ENCODE measurements at regions not wholly inside any gene's neighbourhood (a gene's known extent, or its start where the extent isn't known, plus 50 kb on each side); places are given as distances from the start of the nearest gene placed in this dataset.

DNA sequence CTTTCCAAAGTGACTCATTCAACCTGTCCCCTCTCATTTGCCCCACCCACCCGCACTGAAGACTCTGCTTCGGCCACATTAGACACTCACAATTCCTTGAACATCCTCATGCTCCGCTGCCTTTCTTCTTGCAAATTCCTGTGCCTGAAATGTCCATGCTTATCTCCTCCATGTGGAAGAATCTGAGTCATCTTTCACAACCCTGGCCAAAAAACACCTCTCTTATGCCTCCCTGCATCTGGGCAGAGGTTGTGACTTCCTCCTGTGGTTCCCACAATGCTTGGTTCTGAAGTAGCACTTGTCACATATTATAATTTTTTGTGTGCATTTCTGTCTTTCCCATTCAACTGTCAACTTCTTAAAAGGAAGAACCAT is 238.6 kb downstream of the ENC1 start:
- TF ChIP-seq, protein P1, sequence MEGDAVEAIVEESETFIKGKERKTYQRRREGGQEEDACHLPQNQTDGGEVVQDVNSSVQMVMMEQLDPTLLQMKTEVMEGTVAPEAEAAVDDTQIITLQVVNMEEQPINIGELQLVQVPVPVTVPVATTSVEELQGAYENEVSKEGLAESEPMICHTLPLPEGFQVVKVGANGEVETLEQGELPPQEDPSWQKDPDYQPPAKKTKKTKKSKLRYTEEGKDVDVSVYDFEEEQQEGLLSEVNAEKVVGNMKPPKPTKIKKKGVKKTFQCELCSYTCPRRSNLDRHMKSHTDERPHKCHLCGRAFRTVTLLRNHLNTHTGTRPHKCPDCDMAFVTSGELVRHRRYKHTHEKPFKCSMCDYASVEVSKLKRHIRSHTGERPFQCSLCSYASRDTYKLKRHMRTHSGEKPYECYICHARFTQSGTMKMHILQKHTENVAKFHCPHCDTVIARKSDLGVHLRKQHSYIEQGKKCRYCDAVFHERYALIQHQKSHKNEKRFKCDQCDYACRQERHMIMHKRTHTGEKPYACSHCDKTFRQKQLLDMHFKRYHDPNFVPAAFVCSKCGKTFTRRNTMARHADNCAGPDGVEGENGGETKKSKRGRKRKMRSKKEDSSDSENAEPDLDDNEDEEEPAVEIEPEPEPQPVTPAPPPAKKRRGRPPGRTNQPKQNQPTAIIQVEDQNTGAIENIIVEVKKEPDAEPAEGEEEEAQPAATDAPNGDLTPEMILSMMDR (IDR thresholded peaks at IDR 0.05), result no peak

DNA sequence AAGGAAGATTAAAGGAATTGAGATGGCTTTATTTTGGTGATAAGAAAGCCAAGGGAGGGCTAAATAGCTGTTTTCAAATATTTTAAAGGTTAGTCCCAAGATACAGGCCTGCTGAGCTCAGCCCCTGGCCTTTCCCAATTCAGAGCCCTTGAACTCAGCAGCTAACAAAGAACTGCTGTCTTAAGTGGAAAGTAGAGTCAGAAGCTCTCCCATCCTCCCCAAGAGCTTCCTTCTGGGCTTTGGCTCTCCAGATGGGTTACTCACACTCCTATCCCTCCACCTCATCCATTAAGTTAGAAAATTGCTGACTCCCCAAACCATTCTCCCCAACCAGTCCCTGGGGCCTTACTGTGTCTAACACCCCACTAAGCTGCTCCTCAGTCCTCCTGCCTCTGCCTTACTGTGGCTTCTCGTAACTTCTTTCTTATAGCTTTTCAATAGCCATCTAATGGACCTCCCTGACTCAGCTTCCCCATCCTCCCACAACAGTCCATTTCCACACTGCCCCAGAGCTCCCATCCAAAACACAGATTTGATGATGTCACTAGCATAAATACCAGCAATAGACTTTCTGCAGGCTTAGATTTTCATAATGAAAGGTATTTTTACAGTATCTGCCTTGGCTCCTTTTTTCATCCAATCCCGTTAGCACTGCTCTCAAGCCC is 239.1 kb downstream of the ENC1 start:
- TF ChIP-seq, protein P1 (IDR thresholded peaks at IDR 0.05), result no peak

DNA sequence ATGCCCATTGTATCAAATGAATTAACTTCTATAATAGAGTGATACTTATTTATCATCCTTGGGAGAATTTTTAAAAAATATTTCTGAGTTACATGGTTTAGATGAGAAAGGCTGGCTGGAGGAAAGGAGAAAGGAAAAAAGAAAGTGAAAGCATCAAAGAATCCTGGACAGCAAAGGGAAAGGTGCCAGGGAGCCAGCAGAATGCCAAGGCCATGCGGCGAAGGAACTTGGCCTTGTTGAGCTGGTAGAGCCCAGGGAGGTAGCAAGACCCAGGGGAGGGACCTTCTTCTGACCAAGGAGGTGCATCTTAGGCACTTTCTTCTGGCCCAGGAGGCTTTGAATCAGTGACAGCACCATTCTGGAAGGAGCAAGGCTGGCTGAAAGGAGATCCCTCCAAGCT is 240.5 kb downstream of the ENC1 start:
- TF ChIP-seq, protein P1 (IDR thresholded peaks at IDR 0.05), result no peak

DNA sequence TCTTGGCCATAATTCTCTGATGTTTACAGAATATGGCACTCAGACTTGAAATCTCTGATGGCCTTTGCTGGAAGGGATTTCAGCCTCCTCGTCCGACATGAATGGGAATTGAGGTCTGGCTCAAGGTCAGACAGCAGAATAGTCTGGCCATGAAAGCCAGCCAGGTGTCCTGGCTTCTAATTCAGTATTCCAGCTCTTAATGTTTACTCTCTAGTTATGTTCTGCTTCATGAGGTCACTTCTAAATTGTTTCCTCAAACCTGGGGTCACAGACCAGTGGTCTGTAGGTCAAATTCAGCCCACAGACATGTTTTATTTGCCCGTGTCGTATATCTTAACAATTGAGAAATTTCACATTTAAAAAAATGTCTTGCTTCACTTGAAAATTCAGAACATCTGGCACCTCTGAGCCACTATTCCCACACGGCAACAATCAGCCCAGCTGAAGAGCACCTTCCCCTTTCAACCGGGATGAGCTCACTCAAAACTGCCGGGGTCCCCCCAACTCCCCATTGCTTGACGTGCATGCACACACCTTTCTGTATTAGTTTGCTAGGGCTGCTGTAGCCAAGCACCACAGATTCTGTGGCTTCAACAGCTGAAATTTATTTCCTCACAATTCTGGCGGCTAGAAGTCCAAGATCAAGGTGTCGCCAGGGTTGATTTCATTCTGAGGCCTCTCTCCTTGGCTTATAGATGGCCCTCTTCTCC is 243.5 kb downstream of the ENC1 start:
- TF ChIP-seq, protein P1 (IDR thresholded peaks at IDR 0.05), result no peak

DNA sequence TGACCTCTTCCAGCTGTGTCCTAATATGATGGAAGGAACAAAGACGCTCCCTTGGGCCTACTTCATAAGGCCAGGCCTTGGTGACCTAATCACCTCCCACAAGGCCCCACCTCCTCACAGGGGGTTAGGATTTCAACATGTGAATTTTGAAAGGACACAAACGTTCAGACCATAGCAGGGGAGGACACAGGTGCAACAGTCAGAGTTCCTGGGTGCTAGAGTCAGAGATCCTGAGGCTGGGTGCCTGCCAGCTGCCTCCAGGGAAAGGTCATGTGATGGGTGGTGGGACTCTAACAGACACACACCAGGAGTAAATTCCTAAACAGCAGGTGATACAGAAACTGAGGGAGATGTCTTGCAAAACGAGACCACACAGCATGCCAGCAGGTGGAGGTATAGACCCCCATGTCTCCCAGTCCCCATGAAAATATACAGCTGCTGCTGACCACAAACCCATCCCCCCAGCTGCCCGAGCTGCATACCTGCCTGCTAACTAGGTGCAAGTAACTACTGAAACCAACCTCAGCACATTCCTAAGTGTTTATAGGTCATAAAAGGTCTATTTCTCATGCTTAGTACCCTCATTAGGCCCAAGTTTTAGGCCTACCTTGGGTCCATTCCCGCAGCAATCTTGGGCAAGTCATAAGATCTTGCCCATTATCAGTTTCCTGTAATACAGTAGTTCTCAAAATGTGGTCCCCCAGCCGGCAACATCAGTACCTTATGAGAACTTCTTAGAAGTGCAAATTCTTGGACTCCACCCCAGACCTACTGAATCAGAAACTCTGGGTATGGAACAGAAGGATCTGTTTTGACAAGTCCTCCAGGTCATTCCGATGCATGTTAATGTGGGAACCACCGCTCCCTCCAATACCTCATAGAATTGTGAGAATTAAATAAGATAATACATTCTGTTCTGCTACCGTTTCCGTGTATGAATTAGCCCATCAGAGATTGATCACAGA is 245.3 kb downstream of the ENC1 start:
- TF ChIP-seq, protein P1 (IDR thresholded peaks at IDR 0.05), result no peak

DNA sequence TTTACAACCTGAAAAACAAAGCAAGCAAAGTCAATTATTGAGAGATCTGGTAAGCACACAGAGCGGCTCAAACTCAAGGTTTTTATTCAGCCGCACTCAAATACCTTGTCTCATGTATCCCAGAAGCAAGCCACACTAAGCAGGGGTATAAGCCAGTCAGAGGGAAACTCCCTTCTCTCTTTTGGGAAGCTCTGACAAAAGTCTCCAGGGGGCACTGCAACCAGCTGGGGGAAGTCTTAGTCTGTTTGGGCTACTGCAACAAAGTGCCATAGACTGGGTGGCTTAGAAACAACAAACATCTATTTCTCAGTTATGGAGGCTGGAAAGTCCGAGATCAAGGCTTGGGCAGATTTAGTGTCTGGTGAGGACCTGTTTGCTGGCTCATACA is 246.0 kb downstream of the ENC1 start:
- TF ChIP-seq, protein P1 (IDR thresholded peaks at IDR 0.05), result no peak

DNA sequence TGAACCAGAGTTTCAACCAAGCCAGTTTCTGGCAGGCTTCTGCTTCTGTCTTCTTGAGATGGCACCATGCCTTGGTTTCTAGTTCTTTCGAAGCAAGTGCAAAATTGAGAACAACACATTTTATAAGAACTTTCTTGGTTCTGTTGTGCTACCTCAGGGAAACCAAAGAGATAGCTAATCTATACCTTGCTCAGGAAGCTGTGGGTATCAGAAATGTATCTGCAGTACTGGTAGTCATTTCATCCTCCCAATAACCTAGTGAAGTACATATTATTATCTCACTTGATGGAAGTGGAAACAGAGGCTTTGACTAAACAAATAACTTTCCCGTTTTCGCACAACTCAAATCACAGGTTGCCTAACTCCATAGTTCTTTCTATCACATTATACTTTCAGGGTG is 246.6 kb downstream of the ENC1 start:
- TF ChIP-seq, protein P1 (IDR thresholded peaks at IDR 0.05), result no peak

Measured in LNCAP (cell line).